Fibroblast of skin of abdomen (primary cell): ENCODE measurements at regions not wholly inside any gene's neighbourhood (a gene's known extent, or its start where the extent isn't known, plus 50 kb on each side); places are given as distances from the start of the nearest gene placed in this dataset.

ENCODE experiments used
- DNase-seq: peaks from one replicate; pipeline ENCODE4 v3.0.0-alpha.2; 2013

GRCh38 chr9:103802068-103802467, 292.0 kb upstream of the SMC2 start:
- peak; percentile 76 for DNase-seq

- DNase-seq, result no peak
Observed at GRCh38 chr9:103803245-103803644, 290.9 kb upstream of the SMC2 start.

- DNase-seq, result peak; percentile 82
Observed at GRCh38 chr9:103804077-103804735, 289.9 kb upstream of the SMC2 start.

DNA sequence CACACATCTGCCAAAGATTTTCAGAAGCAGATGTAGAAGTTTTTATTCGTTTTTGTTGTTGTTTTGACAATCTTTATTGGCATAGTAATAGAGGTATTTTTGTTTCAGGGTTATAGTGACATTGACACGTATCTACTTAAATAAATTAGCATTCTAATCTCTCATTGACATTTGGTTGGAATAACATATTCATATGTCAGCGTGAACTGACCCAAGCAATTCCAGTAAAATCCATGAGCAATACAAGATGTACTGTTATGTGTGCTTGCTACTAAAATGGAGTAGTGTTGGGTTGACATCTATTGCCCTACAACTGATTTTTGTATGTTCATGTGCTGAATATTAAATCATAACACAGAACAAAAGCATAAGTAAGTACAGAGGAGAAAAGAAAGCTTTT, 284.4 kb upstream of the SMC2 start:
- no peak for DNase-seq

- DNase-seq, result no peak
Observed at GRCh38 chr9:103811462-103811861, 282.6 kb upstream of the SMC2 start.

GRCh38 chr9:103816146-103816545, 278.0 kb upstream of the SMC2 start:
- DNase-seq, result no peak

DNA sequence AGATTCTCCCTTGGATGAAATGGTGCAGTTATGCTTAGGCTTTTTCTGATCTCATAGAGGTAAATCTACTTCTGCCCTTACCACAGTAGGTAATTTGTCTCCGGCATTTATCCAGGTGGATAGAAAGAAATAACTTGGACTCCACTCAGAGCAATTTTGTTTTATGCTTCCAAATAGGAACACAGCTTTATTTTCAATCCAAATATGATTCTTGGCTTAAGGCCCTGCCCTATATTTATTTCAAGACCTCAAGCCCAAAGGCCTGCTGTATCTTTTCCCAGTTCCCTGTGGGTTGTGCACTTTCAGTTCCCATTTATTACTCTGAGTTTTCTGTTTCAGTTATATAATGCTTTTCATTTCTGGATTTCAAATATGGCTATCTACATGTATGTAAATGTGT, 274.2 kb upstream of the SMC2 start:
- no peak for DNase-seq

- DNase-seq, result no peak
Observed at GRCh38 chr9:103821115-103821514, 273.0 kb upstream of the SMC2 start.

DNA sequence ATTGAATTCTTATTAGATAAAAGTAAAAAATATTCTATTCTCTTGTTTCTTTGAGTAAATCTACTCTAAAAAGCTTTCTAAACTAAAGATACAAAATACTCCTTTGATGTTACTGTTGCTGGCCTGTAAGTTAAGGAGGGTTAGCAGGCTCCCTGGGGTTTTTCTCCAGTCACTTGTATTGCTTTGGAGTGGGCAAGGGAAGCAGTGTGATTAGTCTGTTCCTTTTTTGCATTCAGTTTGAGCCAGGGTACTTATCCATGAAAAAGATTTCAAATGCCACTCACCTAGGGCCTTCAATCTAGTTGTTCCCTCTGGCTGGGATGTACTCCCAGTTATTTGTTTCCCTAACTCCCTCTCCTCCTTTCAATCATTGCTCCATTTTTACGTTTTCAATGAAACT, 256.2 kb upstream of the SMC2 start:
- DNase-seq, result no peak

DNA sequence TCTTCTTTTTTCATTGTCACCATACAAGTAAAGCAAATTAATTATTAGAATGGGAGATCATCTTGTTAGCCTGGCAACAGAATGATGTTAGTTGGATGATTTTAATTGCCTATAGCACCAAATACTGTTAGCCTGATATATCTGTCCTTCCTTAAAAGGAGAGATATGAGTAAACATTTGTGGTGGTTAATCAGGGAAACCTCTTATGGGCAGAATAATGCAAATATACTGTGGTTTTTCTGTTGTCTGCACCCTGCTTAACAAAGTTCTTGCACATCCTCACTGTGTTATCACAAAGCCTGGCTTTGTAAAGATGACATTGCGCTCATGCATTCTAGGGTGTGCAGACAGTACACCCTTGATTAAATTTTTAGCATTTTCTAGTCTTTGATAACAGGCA, 254.9 kb upstream of the SMC2 start:
- no peak for DNase-seq

- DNase-seq, result no peak
Observed at GRCh38 chr9:103867886-103868285, 226.2 kb upstream of the SMC2 start.

- DNase-seq, result no peak
Observed at GRCh38 chr9:103872811-103873210, 221.3 kb upstream of the SMC2 start.

GRCh38 chr9:103881419-103881818, 212.7 kb upstream of the SMC2 start:
- no peak for DNase-seq

GRCh38 chr9:103889989-103890388, 204.1 kb upstream of the SMC2 start:
- no peak for DNase-seq

- no peak for DNase-seq
Observed at GRCh38 chr9:103894184-103894583, 199.9 kb upstream of the SMC2 start.

GRCh38 chr9:103898550-103898949, 195.6 kb upstream of the SMC2 start:
- DNase-seq, result no peak

- DNase-seq, result no peak
Observed at GRCh38 chr9:103899866-103900265, 194.2 kb upstream of the SMC2 start.

GRCh38 chr9:103900466-103900865, 193.6 kb upstream of the SMC2 start:
- no peak for DNase-seq

- DNase-seq, result no peak
Observed at GRCh38 chr9:103902263-103902662, 191.8 kb upstream of the SMC2 start.

GRCh38 chr9:103904242-103904641, 189.9 kb upstream of the SMC2 start:
- no peak for DNase-seq

DNA sequence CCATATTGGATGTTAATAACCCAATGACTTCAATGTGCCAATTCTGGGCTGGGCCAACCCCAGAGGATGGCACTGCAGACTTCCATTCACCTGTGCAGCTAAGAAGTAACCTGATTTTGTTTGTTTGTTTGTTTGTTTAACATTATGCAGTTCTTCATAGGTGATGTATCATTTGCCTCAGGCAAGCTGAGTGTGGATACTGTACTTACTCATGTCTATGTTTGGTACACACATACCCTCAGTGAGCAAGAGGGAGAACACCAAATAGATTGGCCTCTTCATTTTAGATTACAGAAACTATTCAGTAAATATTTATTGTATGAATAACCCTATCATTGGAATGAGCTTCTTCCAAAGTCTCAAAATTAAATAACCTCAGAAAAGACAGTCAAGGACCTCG, 180.2 kb upstream of the SMC2 start:
- no peak for DNase-seq

- DNase-seq, result no peak
Observed at GRCh38 chr9:103919605-103920209, 174.4 kb upstream of the SMC2 start.

GRCh38 chr9:103928442-103928841, 165.7 kb upstream of the SMC2 start:
- DNase-seq, result no peak

GRCh38 chr9:103941104-103941503, 153.0 kb upstream of the SMC2 start:
- no peak for DNase-seq

- no peak for DNase-seq
Observed at GRCh38 chr9:103942200-103942599, 151.9 kb upstream of the SMC2 start.
